ENCODE measurements at regions not wholly inside any gene's neighbourhood (a gene's known extent, or its start where the extent isn't known, plus 50 kb on each side); places are given as distances from the start of the nearest gene placed in this dataset.

DNA sequence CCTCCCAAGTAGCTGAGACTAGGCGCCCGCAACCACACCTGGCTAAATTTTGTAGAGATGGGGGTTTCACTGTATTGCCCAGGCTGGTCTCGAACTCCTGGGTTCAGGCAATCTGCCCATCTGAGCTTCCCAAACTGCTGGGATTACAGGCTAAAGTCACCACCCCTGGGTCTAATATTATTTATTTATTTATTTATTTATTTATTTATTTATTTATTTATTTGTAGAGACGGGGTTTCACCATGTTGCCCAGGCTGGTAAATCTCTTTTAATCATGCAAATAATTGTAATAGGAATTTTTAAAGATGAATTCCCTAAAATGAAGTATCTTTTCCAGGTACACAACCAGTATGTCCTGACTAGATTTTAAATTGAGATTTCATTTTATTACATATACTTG, 761.8 kb downstream of the TRAM1L1 start:
- TF ChIP-seq, protein P1, sequence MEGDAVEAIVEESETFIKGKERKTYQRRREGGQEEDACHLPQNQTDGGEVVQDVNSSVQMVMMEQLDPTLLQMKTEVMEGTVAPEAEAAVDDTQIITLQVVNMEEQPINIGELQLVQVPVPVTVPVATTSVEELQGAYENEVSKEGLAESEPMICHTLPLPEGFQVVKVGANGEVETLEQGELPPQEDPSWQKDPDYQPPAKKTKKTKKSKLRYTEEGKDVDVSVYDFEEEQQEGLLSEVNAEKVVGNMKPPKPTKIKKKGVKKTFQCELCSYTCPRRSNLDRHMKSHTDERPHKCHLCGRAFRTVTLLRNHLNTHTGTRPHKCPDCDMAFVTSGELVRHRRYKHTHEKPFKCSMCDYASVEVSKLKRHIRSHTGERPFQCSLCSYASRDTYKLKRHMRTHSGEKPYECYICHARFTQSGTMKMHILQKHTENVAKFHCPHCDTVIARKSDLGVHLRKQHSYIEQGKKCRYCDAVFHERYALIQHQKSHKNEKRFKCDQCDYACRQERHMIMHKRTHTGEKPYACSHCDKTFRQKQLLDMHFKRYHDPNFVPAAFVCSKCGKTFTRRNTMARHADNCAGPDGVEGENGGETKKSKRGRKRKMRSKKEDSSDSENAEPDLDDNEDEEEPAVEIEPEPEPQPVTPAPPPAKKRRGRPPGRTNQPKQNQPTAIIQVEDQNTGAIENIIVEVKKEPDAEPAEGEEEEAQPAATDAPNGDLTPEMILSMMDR (IDR thresholded peaks at IDR 0.05; ENCODE audit: poor library complexity, severe bottlenecking), result no peak
- Histone ChIP-seq H3K36me3 (ENCODE audit: low read depth) (no peaks in the 10 kb centered on the region), H3K4me1 (ENCODE audit: insufficient read depth, poor library complexity, severe bottlenecking) (no peaks in the 10 kb centered on the region), H3K9me3 (ENCODE audit: severe bottlenecking) (no peaks in the 10 kb centered on the region), H3K4me3 (ENCODE audit: severe bottlenecking) (no peak overlapping the region), H3K27me3 (ENCODE audit: insufficient read depth, poor library complexity, severe bottlenecking) (no peaks in the 10 kb centered on the region), H3K27ac (ENCODE audit: poor library complexity, severe bottlenecking) (no peak overlapping the region)
- ATAC-seq (ENCODE audit: low read depth) (no peak), DNase-seq (ENCODE audit: low spot score) (no peak)

DNA sequence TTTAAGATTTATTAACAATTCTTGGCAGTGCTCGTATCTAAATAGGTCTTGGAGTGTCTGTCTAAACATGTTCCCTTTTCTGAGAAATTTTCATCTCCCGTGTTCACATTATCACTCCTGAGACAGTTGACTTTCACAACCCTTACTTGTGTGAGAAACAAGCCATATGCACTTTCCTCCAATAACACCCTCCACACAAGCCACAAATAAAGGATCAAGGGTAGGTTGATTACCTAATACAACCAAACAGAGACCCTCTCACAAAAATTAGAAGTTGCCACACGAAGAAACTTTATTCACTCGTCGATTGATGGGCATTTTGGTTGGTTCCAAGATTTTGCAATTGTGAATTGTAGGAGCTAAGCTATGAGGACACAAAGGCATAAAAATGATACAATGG, 763.9 kb downstream of the TRAM1L1 start:
- H3K9me3 ChIP-seq (ENCODE audit: severe bottlenecking), result no peaks in the 10 kb centered on the region
- no peaks in the 10 kb centered on the region for H3K36me3 ChIP-seq (ENCODE audit: low read depth)
- H3K4me3 ChIP-seq (ENCODE audit: severe bottlenecking), result no peak overlapping the region
- H3K27ac ChIP-seq (ENCODE audit: poor library complexity, severe bottlenecking), result no peak overlapping the region
- DNase-seq (ENCODE audit: low spot score), result no peak
- H3K4me1 ChIP-seq (ENCODE audit: insufficient read depth, poor library complexity, severe bottlenecking), result no peaks in the 10 kb centered on the region
- TF ChIP-seq, protein P1 (IDR thresholded peaks at IDR 0.05; ENCODE audit: poor library complexity, severe bottlenecking), result no peak
- no peak for ATAC-seq (ENCODE audit: low read depth)
- H3K27me3 ChIP-seq (ENCODE audit: insufficient read depth, poor library complexity, severe bottlenecking), result no peaks in the 10 kb centered on the region

DNA sequence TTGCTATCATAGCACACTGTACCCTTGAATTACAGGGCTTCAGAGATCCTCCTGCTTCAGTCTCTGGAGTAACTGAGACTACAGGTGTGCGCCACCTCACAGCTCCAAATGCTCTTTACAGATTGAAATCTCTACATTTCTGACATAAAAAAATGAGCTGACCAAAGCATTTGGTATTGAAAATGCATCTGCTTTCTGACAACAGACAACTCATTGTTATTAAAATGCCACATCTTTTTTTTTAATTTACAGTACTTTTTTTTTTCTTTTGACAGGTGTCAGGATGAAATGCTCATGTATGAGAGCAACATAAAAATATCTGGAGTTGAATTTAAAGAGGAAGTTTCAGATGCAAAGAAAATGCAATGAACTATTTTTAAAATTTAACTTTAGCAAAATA, 764.5 kb downstream of the TRAM1L1 start:
- H3K27me3 ChIP-seq (ENCODE audit: insufficient read depth, poor library complexity, severe bottlenecking), result no peaks in the 10 kb centered on the region
- ATAC-seq (ENCODE audit: low read depth), result no peak
- H3K9me3 ChIP-seq (ENCODE audit: severe bottlenecking), result no peaks in the 10 kb centered on the region
- no peaks in the 10 kb centered on the region for H3K36me3 ChIP-seq (ENCODE audit: low read depth)
- H3K27ac ChIP-seq (ENCODE audit: poor library complexity, severe bottlenecking), result no peak overlapping the region
- TF ChIP-seq, protein P1 (IDR thresholded peaks at IDR 0.05; ENCODE audit: poor library complexity, severe bottlenecking), result no peak
- no peaks in the 10 kb centered on the region for H3K4me1 ChIP-seq (ENCODE audit: insufficient read depth, poor library complexity, severe bottlenecking)
- H3K4me3 ChIP-seq (ENCODE audit: severe bottlenecking), result no peak overlapping the region
- no peak for DNase-seq (ENCODE audit: low spot score)

DNA sequence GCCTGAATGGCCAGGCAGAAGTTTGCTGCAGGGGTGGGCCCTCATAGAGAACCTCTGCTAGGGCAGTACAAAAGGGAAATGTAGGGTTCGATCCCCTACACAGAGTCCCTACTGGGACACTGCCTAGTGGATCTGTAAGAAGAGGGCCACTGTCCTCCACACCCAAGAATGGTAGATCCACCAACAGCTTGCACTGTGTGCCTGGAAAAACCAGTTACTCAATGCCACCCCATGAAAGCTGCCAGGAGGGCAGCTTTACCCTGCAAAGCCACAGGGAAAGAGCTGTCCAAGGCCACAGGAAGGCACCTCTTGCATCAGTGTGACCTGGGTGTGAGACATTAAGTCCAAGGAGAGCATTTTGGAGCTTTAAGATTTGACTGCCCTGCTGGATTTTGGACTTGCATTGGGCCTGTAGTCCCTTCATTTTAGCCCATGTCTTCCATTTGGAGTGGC, 781.6 kb downstream of the TRAM1L1 start:
- Histone ChIP-seq H3K27me3 (ENCODE audit: insufficient read depth, poor library complexity, severe bottlenecking) (no peaks in the 10 kb centered on the region), H3K4me3 (ENCODE audit: severe bottlenecking) (no peak overlapping the region), H3K36me3 (ENCODE audit: low read depth) (no peaks in the 10 kb centered on the region), H3K27ac (ENCODE audit: poor library complexity, severe bottlenecking) (no peak overlapping the region), H3K9me3 (ENCODE audit: severe bottlenecking) (no peaks in the 10 kb centered on the region), H3K4me1 (ENCODE audit: insufficient read depth, poor library complexity, severe bottlenecking) (no peaks in the 10 kb centered on the region)
- TF ChIP-seq, protein P1 (IDR thresholded peaks at IDR 0.05; ENCODE audit: poor library complexity, severe bottlenecking), result no peak
- ATAC-seq (ENCODE audit: low read depth), result no peak
- no peak for DNase-seq (ENCODE audit: low spot score)

DNA sequence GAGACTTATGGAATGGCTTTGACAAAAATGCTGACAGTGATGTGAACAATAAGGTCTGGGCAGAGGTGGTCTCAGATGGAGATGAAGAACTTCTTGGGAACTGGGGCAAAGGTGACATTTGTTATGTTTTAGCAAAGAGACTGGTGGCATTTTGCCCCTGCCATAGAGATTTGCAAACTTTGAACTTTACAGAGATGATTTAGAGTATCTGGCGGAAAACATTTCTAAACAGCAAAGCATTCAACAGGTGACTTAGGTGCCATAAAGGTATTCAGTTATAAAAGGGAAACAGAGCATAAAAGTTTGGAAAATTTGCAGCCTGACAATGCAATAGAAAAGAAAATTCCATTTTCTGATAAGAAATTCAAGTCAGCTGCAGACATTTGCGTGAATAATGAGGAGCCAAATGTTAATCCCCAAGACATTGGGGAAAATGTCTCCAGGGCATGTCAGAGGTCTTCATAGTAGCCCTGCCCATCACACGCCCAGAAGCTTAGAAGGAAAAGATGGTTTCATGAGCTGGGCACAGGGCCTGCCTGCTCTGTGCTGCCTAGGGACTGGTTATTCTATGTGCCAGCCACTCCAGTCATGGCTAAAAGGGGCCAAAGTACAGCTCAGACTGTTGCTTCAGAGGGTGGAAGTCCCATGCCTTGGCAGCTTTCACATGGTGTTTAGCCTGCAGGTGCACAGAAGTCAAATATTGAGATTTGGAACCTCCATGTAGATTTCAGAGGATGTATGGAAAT, 782.2 kb downstream of the TRAM1L1 start:
- no peaks in the 10 kb centered on the region for H3K4me1 ChIP-seq (ENCODE audit: insufficient read depth, poor library complexity, severe bottlenecking)
- ATAC-seq (ENCODE audit: low read depth), result no peak
- TF ChIP-seq, protein P1 (IDR thresholded peaks at IDR 0.05; ENCODE audit: poor library complexity, severe bottlenecking), result no peak

More for the DNA sequence above, 782.2 kb downstream of the TRAM1L1 start:
- DNase-seq (ENCODE audit: low spot score), result no peak
- no peak overlapping the region for H3K4me3 ChIP-seq (ENCODE audit: severe bottlenecking)
- H3K27ac ChIP-seq (ENCODE audit: poor library complexity, severe bottlenecking), result no peak overlapping the region
- H3K27me3 ChIP-seq (ENCODE audit: insufficient read depth, poor library complexity, severe bottlenecking), result no peaks in the 10 kb centered on the region
- no peaks in the 10 kb centered on the region for H3K9me3 ChIP-seq (ENCODE audit: severe bottlenecking)
- H3K36me3 ChIP-seq (ENCODE audit: low read depth), result no peaks in the 10 kb centered on the region
